ENCODE measurements at regions not wholly inside any gene's neighbourhood (a gene's known extent, or its start where the extent isn't known, plus 50 kb on each side); places are given as distances from the start of the nearest gene placed in this dataset.

- H3K79me2 ChIP-seq (ENCODE audit: control insufficient read depth, insufficient read depth, low read length), result no peaks in the 10 kb centered on the region
- H3K4me1 ChIP-seq (ENCODE audit: control insufficient read depth, low read depth, low read length), result no peaks in the 10 kb centered on the region
- WGBS (ENCODE audit: extremely low coverage, insufficient coverage, low lambda C conversion rate), result no CpG with 5 or more reads among the region's 3 CpGs
- H3K18ac ChIP-seq (ENCODE audit: low read length), result no peak overlapping the region
- H3K79me1 ChIP-seq (ENCODE audit: low read length), result no peaks in the 10 kb centered on the region
- H2AK5ac ChIP-seq (ENCODE audit: low read length), result no peak overlapping the region
- no peak overlapping the region for H3K56ac ChIP-seq (ENCODE audit: low read length)
- no peak overlapping the region for H4K5ac ChIP-seq (ENCODE audit: low read length)
- no peak overlapping the region for H2BK120ac ChIP-seq (ENCODE audit: low read depth, low read length)
- no peak overlapping the region for H3K4me2 ChIP-seq (ENCODE audit: low read length)
- H3K27me3 ChIP-seq (ENCODE audit: insufficient read depth, low read length, poor library complexity), result no peaks in the 10 kb centered on the region
- no peaks in the 10 kb centered on the region for H3K36me3 ChIP-seq (ENCODE audit: control insufficient read depth, insufficient read depth, low read length)
- no peak overlapping the region for H3K4ac ChIP-seq (ENCODE audit: low read depth, low read length)
- no peak overlapping the region for H2BK15ac ChIP-seq (replicated peaks; ENCODE audit: low read depth)
- no peak overlapping the region for H3K9ac ChIP-seq (ENCODE audit: low read length)
- no peak overlapping the region for H4K8ac ChIP-seq (ENCODE audit: low read depth, low read length)
- H2BK5ac ChIP-seq (ENCODE audit: low read length), result no peak overlapping the region
- H3K4me3 ChIP-seq (ENCODE audit: low read length), result no peak overlapping the region
- H3K23ac ChIP-seq (ENCODE audit: low read length), result no peak overlapping the region
- H3K27ac ChIP-seq (ENCODE audit: low read depth, low read length), result no peak overlapping the region
- no peak for DNase-seq
Measured at GRCh38 chr1:59176471-59176870, 120.4 kb upstream of the FGGY start.

GRCh38 chr1:59177756-59178155 lies 119.1 kb upstream of the FGGY start:
- no peaks in the 10 kb centered on the region for H3K79me1 ChIP-seq (ENCODE audit: low read length)
- H3K23ac ChIP-seq (ENCODE audit: low read length), result no peak overlapping the region
- no CpG with 5 or more reads among the region's 2 CpGs for WGBS (ENCODE audit: extremely low coverage, insufficient coverage, low lambda C conversion rate)
- H3K4me1 ChIP-seq (ENCODE audit: control insufficient read depth, low read depth, low read length), result no peaks in the 10 kb centered on the region
- H3K4me3 ChIP-seq (ENCODE audit: low read length), result no peak overlapping the region
- H3K9ac ChIP-seq (ENCODE audit: low read length), result no peak overlapping the region
- no peak overlapping the region for H2BK5ac ChIP-seq (ENCODE audit: low read length)
- H4K5ac ChIP-seq (ENCODE audit: low read length), result no peak overlapping the region
- H2AK5ac ChIP-seq (ENCODE audit: low read length), result no peak overlapping the region
- no peak overlapping the region for H3K18ac ChIP-seq (ENCODE audit: low read length)
- H3K4ac ChIP-seq (ENCODE audit: low read depth, low read length), result no peak overlapping the region
- no peaks in the 10 kb centered on the region for H3K36me3 ChIP-seq (ENCODE audit: control insufficient read depth, insufficient read depth, low read length)
- H2BK15ac ChIP-seq (replicated peaks; ENCODE audit: low read depth), result no peak overlapping the region
- no peak overlapping the region for H3K56ac ChIP-seq (ENCODE audit: low read length)
- H3K27me3 ChIP-seq (ENCODE audit: insufficient read depth, low read length, poor library complexity), result no peaks in the 10 kb centered on the region
- no peak overlapping the region for H3K4me2 ChIP-seq (ENCODE audit: low read length)
- no peaks in the 10 kb centered on the region for H3K79me2 ChIP-seq (ENCODE audit: control insufficient read depth, insufficient read depth, low read length)
- H2BK120ac ChIP-seq (ENCODE audit: low read depth, low read length), result no peak overlapping the region
- H3K27ac ChIP-seq (ENCODE audit: low read depth, low read length), result no peak overlapping the region
- no peak for DNase-seq
- no peak overlapping the region for H4K8ac ChIP-seq (ENCODE audit: low read depth, low read length)

GRCh38 chr1:59178339-59179187 lies 118.3 kb upstream of the FGGY start:
- Histone ChIP-seq H4K5ac (ENCODE audit: low read length) (peak overlapping the region; percentile 5), H3K4me2 (ENCODE audit: low read length) (no peak overlapping the region), H3K36me3 (ENCODE audit: control insufficient read depth, insufficient read depth, low read length) (no peaks in the 10 kb centered on the region), H3K4me1 (ENCODE audit: control insufficient read depth, low read depth, low read length) (no peaks in the 10 kb centered on the region), H3K56ac (ENCODE audit: low read length) (no peak overlapping the region), H2BK15ac (replicated peaks; ENCODE audit: low read depth) (no peak overlapping the region), H2BK120ac (ENCODE audit: low read depth, low read length) (no peak overlapping the region), H3K23ac (ENCODE audit: low read length) (no peak overlapping the region), H4K8ac (ENCODE audit: low read depth, low read length) (no peak overlapping the region), H3K27ac (ENCODE audit: low read depth, low read length) (no peak overlapping the region), H3K27me3 (ENCODE audit: insufficient read depth, low read length, poor library complexity) (no peaks in the 10 kb centered on the region), H3K9ac (ENCODE audit: low read length) (no peak overlapping the region), H3K4ac (ENCODE audit: low read depth, low read length) (no peak overlapping the region), H3K79me2 (ENCODE audit: control insufficient read depth, insufficient read depth, low read length) (no peaks in the 10 kb centered on the region), H3K18ac (ENCODE audit: low read length) (no peak overlapping the region), H2AK5ac (ENCODE audit: low read length) (no peak overlapping the region), H3K79me1 (ENCODE audit: low read length) (no peaks in the 10 kb centered on the region), H2BK5ac (ENCODE audit: low read length) (no peak overlapping the region), H3K4me3 (ENCODE audit: low read length) (no peak overlapping the region)
- DNase-seq, result peak; percentile 56
- WGBS (ENCODE audit: extremely low coverage, insufficient coverage, low lambda C conversion rate), result no CpG with 5 or more reads among the region's 4 CpGs

GRCh38 chr1:59179673-59180072 lies 117.2 kb upstream of the FGGY start:
- Histone ChIP-seq H4K5ac (ENCODE audit: low read length) (no peak overlapping the region), H3K4me2 (ENCODE audit: low read length) (no peak overlapping the region), H2BK120ac (ENCODE audit: low read depth, low read length) (no peak overlapping the region), H2BK5ac (ENCODE audit: low read length) (no peak overlapping the region), H2BK15ac (replicated peaks; ENCODE audit: low read depth) (no peak overlapping the region), H3K4me3 (ENCODE audit: low read length) (no peak overlapping the region), H3K9ac (ENCODE audit: low read length) (no peak overlapping the region), H3K18ac (ENCODE audit: low read length) (no peak overlapping the region), H3K79me2 (ENCODE audit: control insufficient read depth, insufficient read depth, low read length) (no peaks in the 10 kb centered on the region), H3K4me1 (ENCODE audit: control insufficient read depth, low read depth, low read length) (peaks cover 4% of the 10 kb centered on the region), H3K27ac (ENCODE audit: low read depth, low read length) (no peak overlapping the region), H4K8ac (ENCODE audit: low read depth, low read length) (no peak overlapping the region), H3K4ac (ENCODE audit: low read depth, low read length) (no peak overlapping the region), H2AK5ac (ENCODE audit: low read length) (no peak overlapping the region), H3K23ac (ENCODE audit: low read length) (no peak overlapping the region), H3K27me3 (ENCODE audit: insufficient read depth, low read length, poor library complexity) (no peaks in the 10 kb centered on the region), H3K56ac (ENCODE audit: low read length) (no peak overlapping the region), H3K79me1 (ENCODE audit: low read length) (no peaks in the 10 kb centered on the region), H3K36me3 (ENCODE audit: control insufficient read depth, insufficient read depth, low read length) (no peaks in the 10 kb centered on the region)
- DNase-seq, result no peak
- no CpG with 5 or more reads among the region's 1 CpG for WGBS (ENCODE audit: extremely low coverage, insufficient coverage, low lambda C conversion rate)

GRCh38 chr1:59180735-59181134 lies 116.2 kb upstream of the FGGY start:
- Histone ChIP-seq H3K27ac (ENCODE audit: low read depth, low read length) (no peak overlapping the region), H3K56ac (ENCODE audit: low read length) (no peak overlapping the region), H3K36me3 (ENCODE audit: control insufficient read depth, insufficient read depth, low read length) (no peaks in the 10 kb centered on the region), H3K4me1 (ENCODE audit: control insufficient read depth, low read depth, low read length) (peaks cover 14% of the 10 kb centered on the region), H3K18ac (ENCODE audit: low read length) (no peak overlapping the region), H3K23ac (ENCODE audit: low read length) (no peak overlapping the region), H3K4ac (ENCODE audit: low read depth, low read length) (no peak overlapping the region), H3K79me1 (ENCODE audit: low read length) (no peaks in the 10 kb centered on the region), H3K4me3 (ENCODE audit: low read length) (no peak overlapping the region), H3K9ac (ENCODE audit: low read length) (no peak overlapping the region), H3K4me2 (ENCODE audit: low read length) (no peak overlapping the region), H3K27me3 (ENCODE audit: insufficient read depth, low read length, poor library complexity) (no peaks in the 10 kb centered on the region), H4K8ac (ENCODE audit: low read depth, low read length) (no peak overlapping the region), H2BK120ac (ENCODE audit: low read depth, low read length) (no peak overlapping the region), H2BK15ac (replicated peaks; ENCODE audit: low read depth) (no peak overlapping the region), H2BK5ac (ENCODE audit: low read length) (no peak overlapping the region), H3K79me2 (ENCODE audit: control insufficient read depth, insufficient read depth, low read length) (no peaks in the 10 kb centered on the region), H2AK5ac (ENCODE audit: low read length) (no peak overlapping the region), H4K5ac (ENCODE audit: low read length) (no peak overlapping the region)
- no CpG with 5 or more reads among the region's 2 CpGs for WGBS (ENCODE audit: extremely low coverage, insufficient coverage, low lambda C conversion rate)
- DNase-seq, result no peak

Measured in mesendoderm (in vitro differentiated cells).